ENCODE measurements at regions not wholly inside any gene's neighbourhood (a gene's known extent, or its start where the extent isn't known, plus 50 kb on each side); places are given as distances from the start of the nearest gene placed in this dataset.

DNA sequence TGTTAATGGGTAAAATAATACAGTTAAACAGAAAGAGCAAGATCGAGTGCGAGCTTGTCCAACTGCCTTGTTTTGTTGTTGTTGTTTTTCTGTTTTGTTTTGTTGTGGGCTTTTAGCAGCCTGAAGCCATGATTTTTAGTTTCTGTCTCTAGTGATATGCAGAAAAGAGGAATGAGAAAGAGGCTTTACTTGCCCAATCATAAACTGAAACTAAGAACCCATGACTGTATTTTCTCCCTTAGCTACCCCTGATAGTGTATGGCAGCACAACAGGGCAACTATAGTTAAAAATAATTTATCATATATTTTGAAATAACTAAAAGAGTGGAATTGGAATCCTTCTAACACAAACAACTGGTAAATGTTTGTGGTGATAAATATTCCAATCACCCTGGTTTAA lies 493.9 kb downstream of the GLRX3 start:
- TF ChIP-seq EZH2 (IDR thresholded peaks at IDR 0.05; ENCODE audit: insufficient read depth, poor library complexity, severe bottlenecking) (no peak), EZH2phosphoT487 (IDR thresholded peaks at IDR 0.05; ENCODE audit: insufficient read depth, low read depth) (no peak)

Data from GM23248 (cell line).